ENCODE measurements at regions not wholly inside any gene's neighbourhood (a gene's known extent, or its start where the extent isn't known, plus 50 kb on each side); places are given as distances from the start of the nearest gene placed in this dataset.

GRCh38 chr7:156096771-156097538 lies 284.7 kb upstream of the SHH start:
- H3K4me3 ChIP-seq (ENCODE audit: low read depth in 2 of 2, low read length in 2 of 2), result no peak overlapping the region
- no peaks in the 10 kb centered on the region for H3K27me3 ChIP-seq (ENCODE audit: control insufficient read depth, insufficient read depth, low read length)
- DNase-seq (ENCODE audit: low read depth, low spot score) (no peak), ATAC-seq (no peak)
- H3K9me3 ChIP-seq (ENCODE audit: control insufficient read depth, insufficient read depth, low read depth, low read length), result no peaks in the 10 kb centered on the region
- ChIA-PET POLR2A (no interaction called here), CTCF (no interaction called here)
- BruUV-seq (replicated peaks), result no TSS peak
- no peaks in the 10 kb centered on the region for H3K4me1 ChIP-seq (ENCODE audit: control insufficient read depth, insufficient read depth, low read length)
- in situ Hi-C loops (cut with HindIII; ENCODE audit: low pct_unique_long_range_greater_than_20kb, low sequenced_read_pairs) (no loop called here), intact Hi-C loops (cut with micrococcal nuclease; ENCODE audit: unreplicated experiment) (no loop called here)
- no peak overlapping the region for H3K27ac ChIP-seq (ENCODE audit: low read length)
- no peaks in the 10 kb centered on the region for H3K36me3 ChIP-seq (ENCODE audit: control insufficient read depth, insufficient read depth, low read length)
- TF ChIP-seq SIN3A (IDR thresholded peaks at IDR 0.05; ENCODE audit: borderline replicate concordance, insufficient read depth, low read depth, low read length) (no peak), TCF7L2 (IDR thresholded peaks at IDR 0.05; ENCODE audit: low read depth, low read length) (no peak), REST (IDR thresholded peaks at IDR 0.05; ENCODE audit: insufficient read depth in 1 of 2, low read depth in 2 of 2, low read length in 1 of 2) (no peak), CTCF (IDR thresholded peaks at IDR 0.05) (no peak), POLR2AphosphoS5 (IDR thresholded peaks at IDR 0.05; ENCODE audit: low read depth, low read length) (no peak)

- in situ Hi-C loops (cut with HindIII; ENCODE audit: low pct_unique_long_range_greater_than_20kb, low sequenced_read_pairs) (no loop called here), intact Hi-C loops (cut with micrococcal nuclease; ENCODE audit: unreplicated experiment) (no loop called here)
- TF ChIP-seq REST (IDR thresholded peaks at IDR 0.05; ENCODE audit: insufficient read depth in 1 of 2, low read depth in 2 of 2, low read length in 1 of 2) (no peak), SIN3A (IDR thresholded peaks at IDR 0.05; ENCODE audit: borderline replicate concordance, insufficient read depth, low read depth, low read length) (no peak), POLR2AphosphoS5 (IDR thresholded peaks at IDR 0.05; ENCODE audit: low read depth, low read length) (no peak), TCF7L2 (IDR thresholded peaks at IDR 0.05; ENCODE audit: low read depth, low read length) (no peak), CTCF (IDR thresholded peaks at IDR 0.05) (no peak)
- H3K27ac ChIP-seq (ENCODE audit: low read length), result no peak overlapping the region
- POLR2A ChIA-PET, result no interaction called here
- H3K36me3 ChIP-seq (ENCODE audit: control insufficient read depth, insufficient read depth, low read length), result no peaks in the 10 kb centered on the region
- CTCF ChIA-PET, result no interaction called here
- H3K4me1 ChIP-seq (ENCODE audit: control insufficient read depth, insufficient read depth, low read length), result no peaks in the 10 kb centered on the region
- H3K27me3 ChIP-seq (ENCODE audit: control insufficient read depth, insufficient read depth, low read length), result no peaks in the 10 kb centered on the region
- DNase-seq (ENCODE audit: low read depth, low spot score) (no peak), ATAC-seq (0 out of 2 replicates have a peak, but pooled peaks have one; percentile 15)
- BruUV-seq (replicated peaks), result no TSS peak
- no peaks in the 10 kb centered on the region for H3K9me3 ChIP-seq (ENCODE audit: control insufficient read depth, insufficient read depth, low read depth, low read length)
- no peak overlapping the region for H3K4me3 ChIP-seq (ENCODE audit: low read depth in 2 of 2, low read length in 2 of 2)
Observed at GRCh38 chr7:156095908-156096539, 283.8 kb upstream of the SHH start.

Measured in Panc1 (cell line).